IMR-90 (cell line): ENCODE measurements at regions not wholly inside any gene's neighbourhood (a gene's known extent, or its start where the extent isn't known, plus 50 kb on each side); places are given as distances from the start of the nearest gene placed in this dataset.

Experiments used
- ATAC-seq: fragments of 200-7000 bp; cut with Tn5 transposase; 2 replicates; pipeline ENCODE4 v1.9.1; 2020; ENCODE audit warnings: low read depth, mild to moderate bottlenecking, moderate library complexity
- BruUV-seq: library from RNA; stranded (reverse); fragments of 400-500 nt; replicated peaks from 2 replicates; lab custom pipeline; 2021; lab: Mats Ljungman, UMichigan
- CTCF ChIA-PET: fragments of 300-600 bp; formaldehyde crosslinking; extraction: SDS; loops from one replicate; lab custom pipeline; 2021; ENCODE audit warnings: antibody characterized with exemption; lab: Yijun Ruan, JAX
- POLR2A ChIA-PET: fragments of 300-600 bp; sonication (Branson Sonifier 250); formaldehyde crosslinking; loops from one replicate; lab custom pipeline; 2022; ENCODE audit warnings: antibody characterized with exemption; ENCODE audit not compliant: unreplicated experiment; lab: Charles Lee
- DNase-seq: peaks from one replicate; pipeline ENCODE4 v3.0.0; 2013
- H2AFZ ChIP-seq: replicated peaks from 2 replicates; pipeline ENCODE3; 2013; ENCODE audit warnings: low read length, mild to moderate bottlenecking; ENCODE audit not compliant: poor library complexity
- H2AK5ac ChIP-seq: 2 replicates; pipeline ENCODE4 v1.6.1; 2013; ENCODE audit warnings: low read depth, low read length, inconsistent platforms
- H2AK9ac ChIP-seq: replicated peaks from 2 replicates; pipeline ENCODE3; 2013; ENCODE audit warnings: mild to moderate bottlenecking, low read depth, low read length, moderate library complexity; ENCODE audit not compliant: poor library complexity
- H2BK120ac ChIP-seq: 2 replicates; pipeline ENCODE4 v1.6.1; 2013; ENCODE audit warnings: low read depth, low read length, inconsistent platforms
- H2BK15ac ChIP-seq: 3 replicates; pipeline ENCODE4 v1.6.1; 2013; ENCODE audit warnings: low read depth, low read length, inconsistent platforms
- H2BK20ac ChIP-seq: 2 replicates; pipeline ENCODE4 v1.6.1; 2013; ENCODE audit warnings: low read depth, mild to moderate bottlenecking, inconsistent platforms, low read length, moderate library complexity
- H2BK5ac ChIP-seq: 2 replicates; pipeline ENCODE4 v1.6.1; 2013; ENCODE audit warnings: mild to moderate bottlenecking, low read depth, low read length, inconsistent platforms; ENCODE audit not compliant: poor library complexity, severe bottlenecking
- H3K14ac ChIP-seq: replicated peaks from 2 replicates; pipeline ENCODE4 v1.6.1; 2013; ENCODE audit warnings: low read depth, low read length, inconsistent platforms
- H3K18ac ChIP-seq: 2 replicates; pipeline ENCODE4 v1.6.1; 2013; ENCODE audit warnings: low read depth, low read length, control low read depth
- H3K23ac ChIP-seq: 2 replicates; pipeline ENCODE4 v1.6.1; 2013; ENCODE audit warnings: low read depth, low read length, inconsistent platforms
- H3K27ac ChIP-seq: 2 replicates; pipeline ENCODE4 v1.5.1; 2013; ENCODE audit warnings: mild to moderate bottlenecking, control low read depth, low read length; ENCODE audit not compliant: insufficient read depth
- H3K27me3 ChIP-seq: 2 replicates; pipeline ENCODE4 v1.6.1; 2013; ENCODE audit warnings: low read length; ENCODE audit not compliant: control insufficient read depth, insufficient read depth
- H3K36me3 ChIP-seq: 2 replicates; pipeline ENCODE4 v1.6.1; 2013; ENCODE audit warnings: low read length, mixed read lengths; ENCODE audit not compliant: control insufficient read depth, insufficient read depth
- H3K4ac ChIP-seq: 2 replicates; pipeline ENCODE4 v1.6.1; 2013; ENCODE audit warnings: low read depth, low read length, inconsistent platforms
- H3K4me1 ChIP-seq: 2 replicates; pipeline ENCODE4 v1.6.1; 2013; ENCODE audit warnings: low read length, mixed read lengths; ENCODE audit not compliant: control insufficient read depth, insufficient read depth
- H3K4me2 ChIP-seq: 2 replicates; pipeline ENCODE4 v1.6.1; 2013; ENCODE audit warnings: low read depth, mild to moderate bottlenecking, control low read depth, low read length, moderate library complexity
- H3K4me3 ChIP-seq: 2 replicates; pipeline ENCODE4 v1.5.1; 2013; ENCODE audit warnings: low read depth, mild to moderate bottlenecking, control low read depth, low read length, moderate library complexity; ENCODE audit not compliant: insufficient read depth
- H3K56ac ChIP-seq: 2 replicates; pipeline ENCODE4 v1.6.1; 2013; ENCODE audit warnings: low read length, inconsistent platforms; ENCODE audit not compliant: insufficient read depth; ENCODE audit errors: extremely low read depth
- H3K79me1 ChIP-seq, 2 experiments: 2 replicates each; pipeline ENCODE4 v1.6.1; 2013; ENCODE audit warnings: low read length in 2 of 2, inconsistent platforms in 1 of 2, low read depth in 1 of 2
- H3K9ac ChIP-seq: 2 replicates; pipeline ENCODE4 v1.6.1; 2013; ENCODE audit warnings: low read depth, low read length, control low read depth
- H3K9me1 ChIP-seq: 2 replicates; pipeline ENCODE4 v1.6.1; 2013; ENCODE audit warnings: low read length, inconsistent platforms; ENCODE audit not compliant: insufficient read depth
- H3K9me3 ChIP-seq: 2 replicates; pipeline ENCODE4 v1.6.1; 2013; ENCODE audit warnings: low read length; ENCODE audit not compliant: control insufficient read depth, insufficient read depth
- H4K20me1 ChIP-seq: 2 replicates; pipeline ENCODE4 v1.6.1; 2013; ENCODE audit warnings: low read length, inconsistent platforms; ENCODE audit not compliant: insufficient read depth
- H4K5ac ChIP-seq: 2 replicates; pipeline ENCODE4 v1.6.1; 2013; ENCODE audit warnings: mild to moderate bottlenecking, low read depth, low read length, control low read depth
- H4K8ac ChIP-seq, 2 experiments: 2 replicates each; pipeline ENCODE4 v1.6.1; 2013; ENCODE audit warnings: low read depth in 2 of 2, low read length in 2 of 2, control low read depth in 1 of 2, inconsistent platforms in 1 of 2
- H4K91ac ChIP-seq: 2 replicates; pipeline ENCODE4 v1.6.1; 2013; ENCODE audit warnings: low read depth, low read length, inconsistent platforms; ENCODE audit not compliant: insufficient read depth
- BHLHE40 ChIP-seq: fragments of 150-350 bp; IDR thresholded peaks from 2 replicates; pipeline ENCODE4 v1.6.1; 2016; ENCODE audit warnings: mild to moderate bottlenecking, low read depth, low read length
- CEBPB ChIP-seq: IDR thresholded peaks from 2 replicates; pipeline ENCODE4 v1.6.1; 2012; ENCODE audit warnings: low read depth, low read length, improper control_type of control experiment
- CHD1 ChIP-seq: IDR thresholded peaks from 2 replicates; pipeline ENCODE4 v1.6.1; 2012; ENCODE audit warnings: low read depth, low read length, improper control_type of control experiment
- ELK1 ChIP-seq: fragments of 150-350 bp; IDR thresholded peaks from 2 replicates; pipeline ENCODE4 v1.6.1; 2016; ENCODE audit warnings: low read depth, mild to moderate bottlenecking, low read length, moderate library complexity, borderline replicate concordance
- FOS ChIP-seq: fragments of 150-350 bp; IDR thresholded peaks from 2 replicates; pipeline ENCODE4 v1.6.1; 2016; ENCODE audit warnings: low read depth, low read length
- MAZ ChIP-seq: IDR thresholded peaks from 2 replicates; pipeline ENCODE4 v1.6.1; 2012; ENCODE audit warnings: low read depth, mild to moderate bottlenecking, low read length, improper control_type of control experiment, moderate library complexity, borderline replicate concordance
- MXI1 ChIP-seq: IDR thresholded peaks from 2 replicates; pipeline ENCODE4 v1.6.1; 2012; ENCODE audit warnings: low read depth, mild to moderate bottlenecking, low read length, moderate library complexity, borderline replicate concordance
- POLR2A ChIP-seq: IDR thresholded peaks from 2 replicates; pipeline ENCODE4 v1.6.1; 2012; ENCODE audit warnings: mild to moderate bottlenecking, low read depth, low read length
- RCOR1 ChIP-seq: IDR thresholded peaks from 2 replicates; pipeline ENCODE4 v1.6.1; 2012; ENCODE audit warnings: mild to moderate bottlenecking, low read length, improper control_type of control experiment; ENCODE audit not compliant: insufficient replicate concordance
- RFX5 ChIP-seq: IDR thresholded peaks from 2 replicates; pipeline ENCODE4 v1.8.0; 2012; ENCODE audit warnings: low read depth, mild to moderate bottlenecking, low read length, moderate library complexity
- USF2 ChIP-seq: fragments of 150-350 bp; IDR thresholded peaks from 2 replicates; pipeline ENCODE4 v1.6.1; 2017; ENCODE audit warnings: mild to moderate bottlenecking, antibody characterized with exemption, low read length, low read depth
- WGBS, 2 experiments: methylation state at CpG; one replicate each; pipeline versions ENCODE4 v1.1.5 to v1.1.7; 2013; ENCODE audit warnings: missing lambda C conversion rate in 2 of 2; ENCODE audit not compliant: insufficient read length in 1 of 2; ENCODE audit errors: extremely low coverage in 2 of 2; 5-methylcytosine and 5-hydroxymethylcytosine counted together
- dilution Hi-C: fragments of 300-500 bp; cut with HindIII; formaldehyde crosslinking; loops from one replicate; pipeline ENCODE4 v1.14.3; 2018; ENCODE audit warnings: low sequenced_read_pairs; ENCODE audit not compliant: unreplicated experiment
- in situ Hi-C: fragments of 300-500 bp; cut with MboI; formaldehyde crosslinking; loops from 3 replicates; pipeline ENCODE4 v1.14.3; 2019; ENCODE audit warnings: low sequenced_read_pairs, inconsistent platforms, mixed read lengths
- intact Hi-C: fragments of 100-400 bp; cut with micrococcal nuclease; formaldehyde crosslinking; loops from 2 replicates; pipeline ENCODE4 v1.10.0; 2022

- dilution Hi-C loops = no loop called here
These were observed 154.4 kb downstream of the OXSM start for GRCh38 chr3:25944329-25944728.

More at GRCh38 chr3:25944329-25944728, 154.4 kb downstream of the OXSM start:
- Histone ChIP-seq H4K91ac (no peak overlapping the region), H3K23ac (no peak overlapping the region), H2AK9ac (no peak overlapping the region), H3K4me2 (no peak overlapping the region), H4K5ac (no peak overlapping the region), H4K8ac (no peak overlapping the region), H2BK5ac (no peak overlapping the region), H4K20me1 (no peaks in the 10 kb centered on the region), H3K4me3 (no peak overlapping the region), H3K36me3 (no peaks in the 10 kb centered on the region), H3K79me1 (no peaks in the 10 kb centered on the region), H3K9me1 (no peaks in the 10 kb centered on the region), H2BK120ac (no peak overlapping the region), H2BK15ac (no peak overlapping the region), H3K27me3 (no peaks in the 10 kb centered on the region), H3K9me3 (no peaks in the 10 kb centered on the region; the same call in 1 of the 2 replicates), H2BK20ac (no peak overlapping the region), H3K4me1 (no peaks in the 10 kb centered on the region), H2AK5ac (no peak overlapping the region), H3K4ac (no peak overlapping the region), H2AFZ (no peak overlapping the region), H3K18ac (no peak overlapping the region), H3K14ac (no peak overlapping the region), H3K9ac (no peak overlapping the region), H3K56ac (no peak overlapping the region), H3K27ac (no peak overlapping the region)
- ChIA-PET CTCF (no interaction called here), POLR2A (no interaction called here)
- 83% methylated on average over 1 of the region's 5 CpGs; no CpG with 5 or more reads in 1 of the 2 experiments for WGBS, 2 experiments
- no TSS peak for BruUV-seq
- TF ChIP-seq POLR2A = no peak
- TF ChIP-seq ELK1 = no peak
- no peak for TF ChIP-seq MXI1
- TF ChIP-seq CHD1 = no peak
- TF ChIP-seq RFX5 = no peak
- no peak for TF ChIP-seq RCOR1
- TF ChIP-seq MAZ = no peak
- TF ChIP-seq FOS = no peak
- no peak for TF ChIP-seq BHLHE40
- TF ChIP-seq USF2 = no peak
- no peak for TF ChIP-seq CEBPB
- intact Hi-C loops (no loop called here), in situ Hi-C loops (no loop called here)
- DNase-seq (no peak), ATAC-seq (no peak)
